Cardiac muscle cell (in vitro differentiated cells and primary cell): ENCODE measurements at regions not wholly inside any gene's neighbourhood (a gene's known extent, or its start where the extent isn't known, plus 50 kb on each side); places are given as distances from the start of the nearest gene placed in this dataset.

Experiments
- DNase-seq, 2 donors: peaks; one replicate each; pipeline versions ENCODE4 v3.0.0 to v3.0.0-alpha.2; 2010 to 2017; ENCODE audit warnings: low read depth in 1 of 2, low spot score in 1 of 2
- H3K27ac ChIP-seq: fragments of 200-600 bp; sonication (generic); 2 replicates; pipeline ENCODE4 v1.5.1; 2016
- H3K27me3 ChIP-seq: fragments of 200-600 bp; sonication (generic); 2 replicates; pipeline ENCODE4 v1.6.0; 2016; ENCODE audit warnings: control low read depth
- H3K36me3 ChIP-seq: fragments of 200-600 bp; sonication (generic); 2 replicates; pipeline ENCODE4 v1.5.1; 2016; ENCODE audit warnings: control low read depth
- H3K4me1 ChIP-seq: fragments of 200-600 bp; sonication (generic); 2 replicates; pipeline ENCODE4 v1.8.1; 2017; ENCODE audit warnings: low read depth, mild to moderate bottlenecking, mixed run types
- H3K4me3 ChIP-seq: fragments of 200-600 bp; sonication (generic); 2 replicates; pipeline ENCODE4 v1.5.1; 2016; ENCODE audit warnings: mild to moderate bottlenecking
- H3K9me3 ChIP-seq: fragments of 200-600 bp; sonication (generic); 2 replicates; pipeline ENCODE4 v1.5.1; 2017; ENCODE audit warnings: low read depth, mild to moderate bottlenecking, control low read depth
- CTCF ChIP-seq: IDR thresholded peaks from 2 replicates; pipeline ENCODE4 v1.5.1; 2012; ENCODE audit warnings: low read depth, mild to moderate bottlenecking, low read length

GRCh38 chr15:62446984-62447383, 281.9 kb upstream of the C2CD4B start:
- no peak for TF ChIP-seq CTCF
- H3K36me3 ChIP-seq: no peaks in the 10 kb centered on the region
- no peak overlapping the region for H3K4me3 ChIP-seq
- DNase-seq: no peak
- H3K27ac ChIP-seq: no peak overlapping the region
- no peaks in the 10 kb centered on the region for H3K9me3 ChIP-seq
- H3K27me3 ChIP-seq: peaks cover 31% of the 10 kb centered on the region
- H3K4me1 ChIP-seq: no peaks in the 10 kb centered on the region

- Histone ChIP-seq H3K4me1 (no peaks in the 10 kb centered on the region), H3K4me3 (no peak overlapping the region), H3K27me3 (peaks cover 31% of the 10 kb centered on the region), H3K36me3 (no peaks in the 10 kb centered on the region), H3K9me3 (no peaks in the 10 kb centered on the region), H3K27ac (no peak overlapping the region)
- no peak for DNase-seq
- no peak for TF ChIP-seq CTCF
These were observed 282.7 kb upstream of the C2CD4B start for GRCh38 chr15:62447742-62448141.

- no peak overlapping the region for H3K4me3 ChIP-seq
- no peak for TF ChIP-seq CTCF
- no peak overlapping the region for H3K27ac ChIP-seq
- no peaks in the 10 kb centered on the region for H3K36me3 ChIP-seq
- DNase-seq: no peak
- peaks cover 24% of the 10 kb centered on the region for H3K27me3 ChIP-seq
- H3K9me3 ChIP-seq: no peaks in the 10 kb centered on the region
- H3K4me1 ChIP-seq: peaks cover 6% of the 10 kb centered on the region
These were observed 284.6 kb upstream of the C2CD4B start for GRCh38 chr15:62449638-62450037.

GRCh38 chr15:62450061-62450460, 285.0 kb upstream of the C2CD4B start:
- H3K36me3 ChIP-seq: no peaks in the 10 kb centered on the region
- no peak for DNase-seq
- no peaks in the 10 kb centered on the region for H3K9me3 ChIP-seq
- H3K4me1 ChIP-seq: peaks cover 11% of the 10 kb centered on the region
- H3K4me3 ChIP-seq: no peak overlapping the region
- H3K27me3 ChIP-seq: peaks cover 22% of the 10 kb centered on the region
- H3K27ac ChIP-seq: no peak overlapping the region
- no peak for TF ChIP-seq CTCF

GRCh38 chr15:62452026-62452425, 286.9 kb upstream of the C2CD4B start:
- no peak for DNase-seq
- no peak overlapping the region for H3K4me3 ChIP-seq

More at GRCh38 chr15:62452026-62452425, 286.9 kb upstream of the C2CD4B start:
- peaks cover 19% of the 10 kb centered on the region for H3K27me3 ChIP-seq
- H3K9me3 ChIP-seq: no peaks in the 10 kb centered on the region
- no peak overlapping the region for H3K27ac ChIP-seq
- no peak for TF ChIP-seq CTCF
- H3K36me3 ChIP-seq: no peaks in the 10 kb centered on the region
- H3K4me1 ChIP-seq: peaks cover 29% of the 10 kb centered on the region
